GM18907 (cell line): ENCODE measurements at regions not wholly inside any gene's neighbourhood (a gene's known extent, or its start where the extent isn't known, plus 50 kb on each side); places are given as distances from the start of the nearest gene placed in this dataset.
"Not testable (repeated sequence)": the region's sequence is repeated elsewhere in the genome, so short reads cannot be mapped to it uniquely, and the experiment has no call there.

Source experiments
- ATAC-seq: cut with Tn5 transposase; IDR thresholded peaks from one replicate; pipeline ENCODE4 v1.9.1; 2021; ENCODE audit warnings: mild to moderate bottlenecking, moderate library complexity; ENCODE audit not compliant: unreplicated experiment

- not testable (repeated sequence) for ATAC-seq
These were observed 139.8 kb upstream of the ERV3-1 start for GRCh38 chr7:65146118-65146914.

DNA sequence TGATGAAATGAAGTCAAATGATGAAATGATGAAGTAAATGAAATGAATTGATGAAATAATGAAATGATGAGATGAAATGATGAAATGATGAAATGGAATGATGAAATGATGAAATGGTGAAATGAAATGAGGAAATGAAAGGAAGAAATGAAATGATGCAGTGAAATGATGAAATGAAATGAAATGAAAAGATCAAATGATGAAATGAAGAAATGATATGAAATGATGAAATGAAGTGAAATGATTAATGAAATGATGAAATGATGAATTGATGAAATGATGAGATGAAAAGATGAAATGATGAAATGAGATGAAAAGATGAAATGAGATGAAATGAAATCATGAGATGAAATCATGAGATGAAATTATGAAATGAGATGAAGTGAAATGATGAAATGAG is 139.2 kb upstream of the ERV3-1 start:
- not testable (repeated sequence) for ATAC-seq

GRCh38 chr7:65145008-65145407 is 138.5 kb upstream of the ERV3-1 start:
- ATAC-seq = not testable (repeated sequence)

- not testable (repeated sequence) for ATAC-seq
These were observed 138.1 kb upstream of the ERV3-1 start for GRCh38 chr7:65144557-65144956.

- ATAC-seq = not testable (repeated sequence)
These were observed 137.6 kb upstream of the ERV3-1 start for GRCh38 chr7:65144119-65144518.

DNA sequence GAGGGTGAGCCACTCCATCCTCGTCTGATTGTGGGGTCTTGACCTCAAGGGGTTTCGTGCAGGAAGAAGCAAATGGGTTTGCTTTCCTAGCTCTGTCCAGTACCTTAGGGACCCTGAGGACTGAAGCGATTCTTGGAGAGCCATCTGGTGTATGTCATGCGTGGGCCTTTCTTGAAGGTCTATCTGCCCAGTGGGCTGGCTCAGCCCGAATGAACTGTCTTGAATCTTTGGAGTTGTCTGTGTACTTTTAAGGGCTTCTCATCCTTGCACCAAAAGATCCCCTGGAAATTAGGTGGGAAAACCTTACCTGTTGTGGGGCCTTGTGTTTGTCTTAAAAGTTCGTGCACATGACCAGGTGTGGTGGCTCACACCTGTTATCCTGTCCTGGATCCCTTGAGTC is 135.4 kb upstream of the ERV3-1 start:
- ATAC-seq = not testable (repeated sequence)

GRCh38 chr7:65141405-65141778 is 134.9 kb upstream of the ERV3-1 start:
- ATAC-seq = not testable (repeated sequence)

DNA sequence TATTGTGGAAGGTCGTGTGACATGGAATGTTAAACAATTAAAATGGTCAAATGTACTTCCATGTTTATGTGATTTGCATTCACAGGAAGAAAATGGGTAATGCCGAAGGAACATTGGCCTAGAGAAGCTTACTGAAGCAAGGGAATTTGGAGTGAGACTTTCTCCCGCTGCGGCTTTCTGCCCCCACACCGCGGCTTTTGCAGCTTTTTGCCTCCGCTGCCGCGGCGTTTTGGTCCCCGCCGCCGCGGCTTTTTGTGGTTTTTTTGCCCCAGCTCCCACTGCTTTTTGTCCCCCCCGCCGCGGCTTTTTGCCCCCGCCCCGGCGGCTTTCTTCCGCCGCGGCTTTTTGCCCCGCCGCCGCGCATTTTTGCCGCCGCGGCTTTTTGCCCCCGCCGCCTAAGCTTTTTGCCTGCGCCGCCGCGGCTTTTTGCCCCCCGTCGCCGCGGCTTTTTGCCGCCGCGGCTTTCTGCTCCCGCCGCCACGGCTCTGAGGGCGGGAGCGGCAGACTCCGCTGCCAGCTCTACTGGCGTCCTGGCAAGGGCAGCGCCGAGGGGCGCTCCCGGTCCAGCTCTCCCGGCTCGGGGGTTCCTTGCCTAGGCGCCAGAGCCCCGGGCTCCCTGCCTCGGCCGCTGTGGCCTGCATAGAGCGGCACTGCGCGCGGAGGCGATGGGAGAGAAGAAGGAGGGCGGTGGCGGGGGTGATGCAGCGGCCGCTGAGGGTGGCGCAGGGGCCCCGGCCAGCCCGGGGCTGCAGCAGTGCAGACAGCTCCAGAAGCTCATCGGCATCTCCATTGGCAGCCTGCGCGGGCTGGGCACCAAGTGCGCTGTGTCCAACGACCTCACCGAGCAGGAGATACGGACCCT is 134.3 kb upstream of the ERV3-1 start:
- not testable (repeated sequence) for ATAC-seq

GRCh38 chr7:65136850-65137249 is 130.4 kb upstream of the ERV3-1 start:
- ATAC-seq = not testable (repeated sequence)

DNA sequence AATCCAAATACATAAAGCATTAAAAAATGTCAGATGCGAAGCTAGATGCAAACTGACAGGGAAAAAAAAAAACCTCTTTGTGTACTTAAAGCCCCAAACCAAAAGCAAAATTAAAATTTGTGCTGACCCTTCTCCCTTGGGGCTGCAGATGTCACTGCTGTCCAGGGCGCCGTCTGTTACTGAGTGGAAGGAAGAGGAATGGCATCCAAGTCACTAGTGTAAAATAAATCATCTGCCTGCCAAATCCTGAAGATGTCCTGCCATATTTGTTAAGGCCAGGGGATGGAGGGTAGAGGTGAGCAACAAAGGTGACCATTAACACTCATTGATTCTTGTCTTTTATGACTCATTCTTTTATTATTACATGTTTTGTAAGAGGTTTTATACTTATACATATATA is 126.6 kb upstream of the ERV3-1 start:
- ATAC-seq = not testable (repeated sequence)

DNA sequence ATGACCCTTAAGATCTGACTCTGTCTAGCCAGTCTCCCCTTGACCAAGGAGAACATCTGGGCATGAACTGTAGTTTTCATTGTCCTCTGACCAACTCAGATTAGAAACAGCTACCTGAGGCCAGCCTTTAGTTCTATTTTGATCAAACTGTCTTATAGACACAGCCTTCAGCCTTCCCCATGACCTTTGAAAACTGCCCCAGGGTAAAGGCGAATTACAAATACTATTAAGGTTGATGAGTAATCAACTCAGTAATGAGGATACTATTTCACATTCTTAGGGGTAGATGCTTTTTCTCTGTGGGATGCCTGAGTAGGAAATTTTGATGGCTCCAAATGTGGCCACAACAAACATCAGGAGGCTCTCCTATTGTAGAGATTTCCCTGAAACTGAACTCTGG is 125.8 kb upstream of the ERV3-1 start:
- not testable (repeated sequence) for ATAC-seq

DNA sequence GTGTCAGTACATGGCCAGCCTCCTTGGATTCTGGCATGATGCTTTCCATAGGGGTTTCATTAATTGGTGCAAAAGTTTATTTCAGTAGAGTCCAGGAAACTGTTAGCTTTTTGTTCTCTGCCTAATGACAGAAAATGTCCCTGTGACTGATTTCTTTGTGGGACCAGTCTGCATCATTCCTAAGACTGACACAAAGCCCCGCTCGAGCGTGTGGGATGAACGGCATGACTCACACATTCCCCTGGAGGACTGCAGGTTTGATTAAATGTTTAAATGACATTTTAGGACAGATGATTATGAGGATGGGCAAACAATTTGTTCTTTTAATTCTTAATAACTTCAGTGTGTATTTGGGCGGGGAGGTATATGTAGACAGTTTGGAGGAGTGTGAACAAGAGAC is 120.9 kb upstream of the ERV3-1 start:
- not testable (repeated sequence) for ATAC-seq

DNA sequence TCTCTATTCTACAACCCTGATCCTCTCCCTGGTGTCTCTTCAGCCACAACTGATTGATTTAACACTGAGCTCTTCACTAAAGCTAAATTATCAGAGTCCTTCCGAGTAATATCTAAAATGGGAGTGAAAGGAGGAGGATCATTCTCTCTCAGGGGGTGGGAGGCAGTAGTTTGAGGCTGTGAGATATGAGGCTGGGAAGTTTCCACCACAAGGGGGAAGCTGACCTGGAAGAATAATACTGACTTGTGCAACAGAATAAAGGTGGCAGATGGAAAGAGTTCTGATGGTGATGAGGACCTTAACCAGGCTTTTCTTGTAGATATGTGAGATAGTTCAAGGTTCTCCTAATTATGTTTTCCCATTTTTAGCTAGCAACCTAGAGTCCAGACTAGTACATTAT is 118.1 kb upstream of the ERV3-1 start:
- ATAC-seq = not testable (repeated sequence)

- not testable (repeated sequence) for ATAC-seq
These were observed 99.2 kb upstream of the ERV3-1 start for GRCh38 chr7:65105650-65106203.

- not testable (repeated sequence) for ATAC-seq
These were observed 94.0 kb upstream of the ERV3-1 start for GRCh38 chr7:65100499-65100898.

- ATAC-seq = not testable (repeated sequence)
These were observed 75.2 kb upstream of the ERV3-1 start for GRCh38 chr7:65081669-65082055.

DNA sequence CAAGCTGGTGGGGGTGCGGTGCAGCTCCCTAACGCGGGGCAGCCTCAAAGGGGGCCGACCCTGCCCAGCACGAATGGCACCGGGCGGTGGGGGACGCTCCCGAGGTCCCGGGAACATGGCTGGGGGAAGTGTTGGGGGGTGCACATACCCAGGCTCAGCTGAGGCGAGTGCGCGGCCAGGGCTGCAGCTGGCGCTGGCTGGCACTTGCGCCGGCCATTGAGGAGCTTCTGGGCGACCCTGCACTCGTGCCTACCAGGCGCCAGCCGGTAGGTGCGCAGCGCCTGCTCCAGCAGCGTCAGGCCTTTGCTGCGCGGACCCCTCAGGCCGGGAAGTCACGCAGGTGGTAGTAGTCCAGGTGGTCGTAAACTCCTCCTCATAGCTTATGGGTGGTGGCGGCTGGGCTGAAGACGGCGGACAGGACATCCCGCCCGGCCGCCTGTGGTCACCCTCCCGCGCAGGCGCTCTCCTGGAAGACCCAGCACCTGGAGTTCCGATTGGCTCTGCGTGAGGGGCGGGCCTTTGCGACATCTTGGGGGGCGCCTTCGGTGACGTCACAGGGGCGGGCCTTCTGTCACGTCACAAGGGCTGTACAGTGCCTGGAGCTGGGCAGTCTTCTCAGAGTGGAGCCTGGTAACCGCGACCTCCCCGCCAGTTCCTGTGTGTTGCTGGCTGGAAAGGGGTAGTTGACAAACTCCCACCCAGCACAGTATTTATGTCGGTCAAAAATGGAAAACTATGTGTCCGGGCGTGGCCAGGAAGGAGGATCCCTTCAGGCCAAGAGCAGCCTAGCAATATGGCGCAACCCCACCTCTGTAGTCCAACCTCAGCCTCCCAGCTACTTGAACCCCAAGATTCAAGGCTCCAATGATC is 74.5 kb upstream of the ERV3-1 start:
- ATAC-seq = peak; percentile 99

GRCh38 chr7:65074959-65075358 is 68.5 kb upstream of the ERV3-1 start:
- not testable (repeated sequence) for ATAC-seq

GRCh38 chr7:65073160-65073559 is 66.7 kb upstream of the ERV3-1 start:
- ATAC-seq = not testable (repeated sequence)

DNA sequence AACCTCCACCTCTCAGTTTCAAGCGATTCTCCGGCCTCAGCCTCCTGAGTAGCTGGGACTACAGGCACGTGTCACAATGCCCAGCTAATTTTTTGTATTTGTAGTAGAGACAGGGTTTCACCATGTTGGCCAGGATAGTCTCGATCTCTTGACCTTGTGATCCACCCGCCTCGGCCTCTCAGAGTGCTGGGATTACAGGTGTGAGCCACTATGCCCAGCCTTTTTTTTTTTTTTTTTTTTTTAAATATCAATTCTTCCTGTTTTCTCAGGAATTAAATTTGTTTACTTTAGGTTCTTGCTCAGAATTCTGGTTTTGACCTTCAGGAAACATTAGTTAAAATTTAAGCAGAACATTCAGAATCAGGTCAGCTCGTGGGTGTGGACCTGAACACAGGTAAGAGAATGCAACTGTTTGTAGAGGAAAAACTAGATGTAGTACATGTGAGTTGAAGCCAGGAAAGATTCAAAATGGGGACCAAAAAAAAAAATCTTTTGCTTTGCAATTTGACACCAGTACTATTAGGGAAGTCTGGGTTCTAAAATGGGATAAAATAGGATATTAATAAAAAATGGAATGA is 65.5 kb upstream of the ERV3-1 start:
- ATAC-seq = not testable (repeated sequence)
